GM18505 (cell line): ENCODE measurements at regions not wholly inside any gene's neighbourhood (a gene's known extent, or its start where the extent isn't known, plus 50 kb on each side); places are given as distances from the start of the nearest gene placed in this dataset.

Source experiments
- ATAC-seq: cut with Tn5 transposase; IDR thresholded peaks from one replicate; pipeline ENCODE4 v1.9.1; 2021; ENCODE audit not compliant: unreplicated experiment
- POLR2A ChIP-seq: IDR thresholded peaks from 4 replicates; pipeline ENCODE4 v1.6.1; 2011; ENCODE audit warnings: borderline replicate concordance; ENCODE audit not compliant: insufficient read depth, insufficient read length; ENCODE audit errors: extremely low read depth

GRCh38 chr6:153621491-153621890 lies 417.5 kb upstream of the OPRM1 start:
- TF ChIP-seq POLR2A: no peak
- no peak for ATAC-seq

GRCh38 chr6:153621070-153621469 lies 418.0 kb upstream of the OPRM1 start:
- no peak for ATAC-seq
- TF ChIP-seq POLR2A: no peak

DNA sequence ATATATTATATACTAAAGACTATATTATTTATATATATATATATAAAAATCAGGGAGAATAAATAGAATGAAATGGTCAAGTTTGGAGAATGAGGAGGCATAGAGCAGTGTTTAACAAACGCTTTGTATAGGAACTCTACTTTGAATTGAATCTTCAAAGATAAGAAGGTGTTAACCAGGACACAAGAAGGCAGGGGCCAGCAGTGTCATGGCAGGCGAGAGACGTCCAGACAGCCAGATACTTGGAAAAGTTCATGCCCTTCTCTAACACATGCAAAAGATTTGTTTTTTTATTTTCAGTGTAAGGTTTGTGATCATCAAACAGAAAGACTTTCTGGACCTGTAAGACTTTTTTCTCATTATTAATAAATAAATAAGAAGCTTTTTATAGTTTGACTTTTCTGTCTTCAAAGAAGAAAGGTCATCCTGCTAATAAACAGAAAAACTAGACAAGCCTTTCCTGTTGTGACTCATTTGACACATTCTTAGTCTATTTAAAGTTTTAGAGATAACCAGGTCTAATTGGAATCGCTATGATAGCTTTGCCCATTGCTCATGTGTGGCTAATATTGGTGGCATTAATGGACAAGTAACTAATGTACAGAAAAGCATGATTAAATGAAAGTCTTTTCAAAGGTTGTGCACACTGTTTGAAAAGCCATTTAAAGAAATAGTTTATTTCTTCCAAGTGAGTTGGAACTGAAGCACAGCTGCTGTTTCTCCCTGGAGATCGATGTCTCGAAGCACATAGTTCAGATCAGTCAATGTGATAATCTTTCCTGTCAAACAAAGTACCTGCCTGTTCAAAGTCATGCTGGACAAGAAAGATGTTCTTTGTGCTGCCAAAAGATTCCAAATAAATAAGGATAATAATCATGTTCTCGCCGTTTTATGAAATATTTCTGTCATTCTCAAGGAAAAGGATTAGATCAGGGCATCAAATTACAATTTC lies 420.4 kb upstream of the OPRM1 start:
- no peak for ATAC-seq

DNA sequence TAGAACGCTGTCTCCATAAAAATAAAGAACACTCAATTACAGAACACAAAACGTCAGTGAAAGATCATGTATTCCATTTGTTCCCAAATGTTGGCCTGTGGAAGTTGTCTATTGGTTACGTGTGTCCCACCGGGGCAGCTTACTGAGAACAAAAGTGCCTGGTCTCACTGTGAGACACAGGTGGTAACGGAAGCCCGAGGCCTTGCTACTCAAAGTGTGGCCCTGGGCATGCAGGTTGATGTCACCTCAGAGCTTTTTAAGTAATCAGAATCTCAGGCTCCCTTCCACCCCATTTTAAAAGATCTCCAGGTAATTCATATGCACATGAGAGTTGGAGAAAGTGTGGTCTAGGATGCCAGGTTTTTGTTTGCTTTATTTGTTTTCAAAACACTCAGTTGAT lies 422.5 kb upstream of the OPRM1 start:
- no peak for TF ChIP-seq POLR2A
- ATAC-seq: no peak

More for the DNA sequence above, 420.4 kb upstream of the OPRM1 start:
- no peak for TF ChIP-seq POLR2A

DNA sequence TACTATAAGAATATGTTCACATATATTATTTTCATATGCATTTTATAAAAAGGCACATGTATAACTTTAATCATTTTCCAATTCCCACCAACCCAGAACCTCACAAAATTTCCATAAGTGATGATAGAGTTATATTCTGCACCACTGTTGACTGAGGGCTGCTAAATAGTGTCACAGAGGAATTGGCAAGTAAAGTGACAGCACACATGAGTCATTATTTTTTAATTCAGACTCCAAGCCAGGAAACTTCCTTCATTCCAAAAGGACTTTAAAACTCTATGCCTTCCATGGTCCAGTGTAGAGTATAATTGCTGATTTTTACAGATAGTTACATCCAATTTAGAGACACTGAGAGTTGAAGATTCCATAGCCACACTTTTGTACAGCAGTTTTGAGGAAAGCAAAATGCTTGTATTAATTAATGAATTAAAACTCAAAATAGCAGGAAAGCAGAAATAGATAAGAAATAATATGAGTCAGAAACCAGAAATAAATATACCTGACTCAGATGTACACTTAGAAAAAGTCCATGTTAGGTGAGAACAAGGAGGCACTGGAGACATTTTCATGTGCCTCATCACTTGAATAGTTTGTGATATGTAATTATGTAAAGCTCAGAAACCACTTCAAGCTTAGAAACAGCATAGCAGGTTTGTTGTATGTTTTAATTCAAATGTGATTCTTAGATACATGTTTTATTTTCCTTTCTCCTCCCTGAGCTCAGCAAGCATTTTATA lies 425.2 kb upstream of the OPRM1 start:
- ATAC-seq: no peak
- TF ChIP-seq POLR2A: no peak

GRCh38 chr6:153602401-153602800 lies 436.6 kb upstream of the OPRM1 start:
- ATAC-seq: no peak
- no peak for TF ChIP-seq POLR2A

DNA sequence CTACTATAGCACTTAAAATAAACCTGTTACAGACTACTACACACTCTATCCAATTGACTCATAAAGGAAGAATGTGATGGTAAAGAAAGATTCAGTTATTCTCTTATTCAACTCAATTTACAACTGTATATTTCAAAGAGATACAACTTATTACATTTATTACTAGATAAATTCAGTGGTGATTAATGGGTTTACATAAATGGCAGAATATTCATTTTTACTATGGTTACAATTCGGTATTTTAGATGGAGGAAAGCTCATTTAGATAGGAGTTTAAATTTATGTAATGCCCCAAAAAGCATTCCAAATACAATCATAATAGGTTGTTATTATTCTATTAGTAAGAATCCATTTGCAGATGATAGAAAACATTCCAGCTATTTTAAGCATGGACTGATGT lies 439.1 kb upstream of the OPRM1 start:
- no peak for TF ChIP-seq POLR2A
- no peak for ATAC-seq

GRCh38 chr6:153595903-153596302 lies 443.1 kb upstream of the OPRM1 start:
- TF ChIP-seq POLR2A: no peak
- no peak for ATAC-seq

DNA sequence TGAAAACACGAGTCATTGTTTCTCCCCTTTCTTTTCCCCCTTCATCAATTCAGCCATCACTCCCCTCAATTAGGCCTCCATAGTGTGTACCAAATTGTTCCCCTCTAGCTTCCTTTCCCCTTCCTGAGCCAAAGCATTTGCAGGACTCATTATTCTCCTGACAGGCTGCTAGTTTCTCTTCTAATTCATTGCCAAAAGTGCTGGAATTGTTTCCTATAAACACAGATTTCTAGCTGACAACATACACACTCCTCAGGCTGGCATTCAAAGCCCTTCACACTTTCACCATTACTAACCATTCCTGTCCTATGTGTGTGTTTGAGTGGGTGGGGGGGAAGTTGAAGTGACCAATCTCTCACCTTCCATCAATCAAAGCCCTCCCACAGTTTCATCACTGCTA lies 444.2 kb upstream of the OPRM1 start:
- no peak for ATAC-seq
- TF ChIP-seq POLR2A: no peak

GRCh38 chr6:153591159-153591558 lies 447.9 kb upstream of the OPRM1 start:
- no peak for TF ChIP-seq POLR2A
- ATAC-seq: no peak

DNA sequence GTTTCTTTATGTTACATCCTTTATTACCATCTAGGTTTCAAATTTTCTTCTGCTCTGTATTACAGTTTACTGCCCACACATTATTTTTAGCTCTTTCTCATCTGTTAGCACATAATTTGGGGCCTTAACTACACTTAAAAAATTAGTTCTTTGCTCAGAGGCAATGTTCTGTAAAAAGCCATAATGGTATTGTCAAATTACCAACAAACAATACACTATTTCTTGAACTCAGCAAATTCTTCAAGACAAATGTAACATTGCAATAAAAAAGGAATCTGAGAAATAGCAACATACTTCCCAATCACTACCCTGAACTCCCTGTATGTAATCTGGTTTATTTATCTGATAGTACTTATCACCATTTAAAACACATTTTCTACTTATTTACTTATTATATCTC lies 448.6 kb upstream of the OPRM1 start:
- no peak for TF ChIP-seq POLR2A

GRCh38 chr6:153588330-153588729 lies 450.7 kb upstream of the OPRM1 start:
- ATAC-seq: no peak
- TF ChIP-seq POLR2A: no peak

More for the DNA sequence above, 448.6 kb upstream of the OPRM1 start:
- no peak for ATAC-seq

- no peak for TF ChIP-seq POLR2A
- ATAC-seq: no peak
These were observed 452.6 kb upstream of the RGS17 start for GRCh38 chr6:153583685-153584084.

- no peak for TF ChIP-seq POLR2A
- ATAC-seq: no peak
These were observed 449.7 kb upstream of the RGS17 start for GRCh38 chr6:153580776-153581175.
